Stomach (tissue), 8 donors: ENCODE measurements at regions not wholly inside any gene's neighbourhood (a gene's known extent, or its start where the extent isn't known, plus 50 kb on each side); places are given as distances from the start of the nearest gene placed in this dataset.

ENCODE experiments used
- DNase-seq, 2 donors: peaks; one replicate each; pipeline versions ENCODE4 v3.0.0 to v3.0.0-alpha.2; 2013 to 2019
- H3K27ac ChIP-seq, 5 donors: fragments of 200-600 bp in 4 of 5; sonication (generic) in 4 of 5; one replicate each; pipeline ENCODE4 v1.5.1; 2013 to 2019; ENCODE audit warnings: mild to moderate bottlenecking in 1 of 5, moderate library complexity in 1 of 5
- H3K27me3 ChIP-seq, 3 donors: fragments of 200-600 bp; sonication (generic); one replicate each; pipeline ENCODE4 v1.5.1; 2017 to 2019; ENCODE audit warnings: mixed run types in 1 of 3
- H3K36me3 ChIP-seq, 4 donors: fragments of 200-600 bp; sonication (generic); 1 replicate in 3 of 4; 2 replicates in 1 of 4; pipeline ENCODE4 v1.5.1; 2016 to 2019
- H3K4me1 ChIP-seq, 4 donors: fragments of 200-600 bp; sonication (generic); one replicate each; pipeline ENCODE4 v1.5.1; 2016 to 2019
- H3K4me3 ChIP-seq, 4 donors: fragments of 200-600 bp; sonication (generic) in 3 of 4; one replicate each; pipeline ENCODE4 v1.5.1; 2016 to 2019; ENCODE audit warnings: mild to moderate bottlenecking in 1 of 4
- H3K9me3 ChIP-seq, 4 donors: fragments of 200-600 bp; sonication (generic); one replicate each; pipeline ENCODE4 v1.5.1; 2016 to 2019
- CTCF ChIP-seq, 7 experiments: fragments of 450-650 bp in 4 of 7; fragments of 200-600 bp in 3 of 7; sonication (generic) in 3 of 7; IDR thresholded peaks; one replicate each; pipeline ENCODE4 v1.5.1; 2016 to 2019; ENCODE audit warnings: antibody characterized with exemption in 7 of 7, control low read depth in 2 of 7, mild to moderate bottlenecking in 1 of 7
- EP300 ChIP-seq: sonication (generic); formaldehyde crosslinking; IDR thresholded peaks from one replicate; pipeline ENCODE4 v1.6.1; 2017; ENCODE audit warnings: antibody characterized with exemption
- POLR2A ChIP-seq, 4 donors: fragments of 450-650 bp; IDR thresholded peaks; one replicate each; pipeline ENCODE4 v1.6.1; 2016; ENCODE audit warnings: antibody characterized with exemption in 4 of 4, control low read depth in 2 of 4, mild to moderate bottlenecking in 1 of 4, moderate library complexity in 1 of 4
- POLR2AphosphoS5 ChIP-seq, 3 donors: sonication (generic); formaldehyde crosslinking; IDR thresholded peaks; one replicate each; pipeline ENCODE4 v1.6.1; 2016; ENCODE audit warnings: antibody characterized with exemption in 3 of 3
- WGBS, 5 donors: extraction: QIAGEN DNeasy Blood & Tissue Kit in 3 of 5; methylation state at CpG; one replicate each; pipeline versions ENCODE4 v1.1.5 to v1.1.7; 2013 to 2018; 5-methylcytosine and 5-hydroxymethylcytosine counted together
- intact Hi-C: fragments of 100-400 bp; cut with DNase I; formaldehyde crosslinking; loops from one replicate; pipeline ENCODE4 v1.15.1; 2023; ENCODE audit warnings: low total_unique reads
- donor health status: healthy with polysubstance abuse.
- donor health status: Bipolar disorder and iron deficiency.
- donor health status: healthy.

DNA sequence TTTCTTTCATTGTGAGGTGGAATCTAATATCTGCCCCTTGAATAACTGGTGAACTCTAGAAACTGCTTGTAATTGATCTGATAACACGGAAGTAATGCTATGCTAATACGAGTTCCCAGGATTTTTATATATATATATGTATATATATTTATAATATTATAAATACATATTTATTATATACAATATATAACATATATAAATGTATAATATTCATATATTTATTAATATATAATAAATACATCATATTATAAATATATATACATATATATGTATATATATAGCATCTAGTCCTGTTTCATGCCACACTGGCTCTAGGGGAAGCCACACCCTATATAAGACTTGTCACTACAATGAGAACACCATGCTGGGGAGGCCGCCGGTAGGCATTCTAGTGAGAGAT is 156.7 kb upstream of the CDH19 start:
- H3K27me3 ChIP-seq = no peaks in the 10 kb centered on the region
- H3K4me3 ChIP-seq = no peak overlapping the region
- no peaks in the 10 kb centered on the region for H3K4me1 ChIP-seq
- no peak for DNase-seq
- 88 to 96% (median 93%) methylated on average over 4 of the region's 4 CpGs for WGBS, 5 donors
- H3K27ac ChIP-seq = no peak overlapping the region
- TF ChIP-seq POLR2A (IDR thresholded peaks at IDR 0.05) (no peak), POLR2AphosphoS5 (IDR thresholded peaks at IDR 0.05) (no peak), CTCF (IDR thresholded peaks at IDR 0.05) (no peak), EP300 (no peak)
- H3K36me3 ChIP-seq = no peaks in the 10 kb centered on the region
- no peaks in the 10 kb centered on the region for H3K9me3 ChIP-seq
- intact Hi-C loops = no loop called here

GRCh38 chr18:66759050-66759828 is 155.3 kb upstream of the CDH19 start:
- intact Hi-C loops = no loop called here
- Histone ChIP-seq H3K4me1 (no peaks in the 10 kb centered on the region), H3K27me3 (no peaks in the 10 kb centered on the region), H3K9me3 (no peaks in the 10 kb centered on the region), H3K27ac (no peak overlapping the region), H3K36me3 (no peaks in the 10 kb centered on the region), H3K4me3 (no peak overlapping the region)
- WGBS, 5 donors = 82 to 91% (median 88%) methylated on average over 6 of the region's 6 CpGs
- TF ChIP-seq POLR2A (IDR thresholded peaks at IDR 0.05) = no peak
- TF ChIP-seq EP300 = no peak
- TF ChIP-seq CTCF (IDR thresholded peaks at IDR 0.05) = no peak
- TF ChIP-seq POLR2AphosphoS5 (IDR thresholded peaks at IDR 0.05) = no peak
- DNase-seq = no peak

GRCh38 chr18:66757946-66758345 is 154.1 kb upstream of the CDH19 start:
- Histone ChIP-seq H3K27ac (no peak overlapping the region), H3K27me3 (no peaks in the 10 kb centered on the region), H3K36me3 (no peaks in the 10 kb centered on the region), H3K9me3 (no peaks in the 10 kb centered on the region), H3K4me3 (no peak overlapping the region), H3K4me1 (no peaks in the 10 kb centered on the region)
- DNase-seq = no peak
- TF ChIP-seq POLR2AphosphoS5 (IDR thresholded peaks at IDR 0.05) (no peak), EP300 (no peak), CTCF (IDR thresholded peaks at IDR 0.05) (no peak), POLR2A (IDR thresholded peaks at IDR 0.05) (no peak)
- 76 to 91% (median 88%) methylated on average over 4 of the region's 4 CpGs for WGBS, 5 donors
- intact Hi-C loops = no loop called here

DNA sequence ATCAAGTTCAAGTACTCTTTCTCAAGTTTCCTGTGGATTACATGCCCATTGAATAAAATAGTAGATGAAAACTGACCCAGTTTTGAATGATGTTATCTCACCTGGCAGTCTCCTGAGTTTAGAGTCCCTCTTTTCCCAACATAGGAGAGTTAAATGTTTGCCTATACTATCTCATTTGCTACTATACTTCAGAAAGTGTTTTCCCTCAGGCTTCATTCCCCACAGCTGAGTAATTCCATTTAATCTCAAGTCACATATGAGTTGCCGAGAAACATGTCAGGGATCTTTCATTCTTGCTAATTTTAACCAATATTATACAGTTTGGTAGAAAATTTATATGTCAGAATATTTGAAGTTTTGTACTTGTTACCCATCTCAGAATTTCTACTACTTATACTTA is 150.4 kb upstream of the CDH19 start:
- no peaks in the 10 kb centered on the region for H3K9me3 ChIP-seq
- intact Hi-C loops = no loop called here
- 33 to 79% (median 63%) methylated on average over 1 of the region's 1 CpG for WGBS, 5 donors

More for the DNA sequence above, 150.4 kb upstream of the CDH19 start:
- Histone ChIP-seq H3K27ac (no peak overlapping the region), H3K4me1 (no peaks in the 10 kb centered on the region), H3K36me3 (no peaks in the 10 kb centered on the region), H3K27me3 (no peaks in the 10 kb centered on the region), H3K4me3 (no peak overlapping the region)
- DNase-seq = no peak
- TF ChIP-seq EP300 (no peak), POLR2A (IDR thresholded peaks at IDR 0.05) (no peak), POLR2AphosphoS5 (IDR thresholded peaks at IDR 0.05) (no peak), CTCF (IDR thresholded peaks at IDR 0.05) (no peak)
